DMS 273 (cell line): ENCODE measurements at regions not wholly inside any gene's neighbourhood (a gene's known extent, or its start where the extent isn't known, plus 50 kb on each side); places are given as distances from the start of the nearest gene placed in this dataset.

Experiments
- DNase-seq: peaks from one replicate; lab custom pipeline; 2025; ENCODE audit not compliant: unreplicated experiment; lab: John Stamatoyannopoulos, UW

- no peak for DNase-seq
Measured at GRCh38 chr12:107437954-107438353, 247.6 kb upstream of the PWP1 start.

GRCh38 chr12:107439026-107439738, 246.4 kb upstream of the PWP1 start:
- DNase-seq = no peak

- no peak for DNase-seq
Measured at GRCh38 chr12:107440606-107441005, 245.0 kb upstream of the PWP1 start.

GRCh38 chr12:107441665-107442300, 243.8 kb upstream of the PWP1 start:
- no peak for DNase-seq

GRCh38 chr12:107442326-107442987, 243.1 kb upstream of the PWP1 start:
- DNase-seq = no peak

GRCh38 chr12:107443320-107444090, 242.1 kb upstream of the PWP1 start:
- DNase-seq = no peak

- DNase-seq = no peak
Measured at GRCh38 chr12:107444771-107445170, 240.8 kb upstream of the PWP1 start.

- DNase-seq = no peak
Measured at GRCh38 chr12:107446476-107446875, 239.1 kb upstream of the PWP1 start.

- DNase-seq = no peak
Measured at GRCh38 chr12:107447336-107447735, 238.3 kb upstream of the PWP1 start.

- peak; percentile 43 for DNase-seq
Measured at GRCh38 chr12:107448198-107448597, 237.4 kb upstream of the PWP1 start.

GRCh38 chr12:107449891-107450290, 235.7 kb upstream of the PWP1 start:
- DNase-seq = no peak

- no peak for DNase-seq
Measured at GRCh38 chr12:107450541-107450940, 235.1 kb upstream of the PWP1 start.

GRCh38 chr12:107451246-107451645, 234.4 kb upstream of the PWP1 start:
- no peak for DNase-seq

- DNase-seq = no peak
Measured at GRCh38 chr12:107454109-107454830, 231.3 kb upstream of the PWP1 start.

GRCh38 chr12:107457362-107457935, 228.2 kb upstream of the PWP1 start:
- DNase-seq = no peak

- no peak for DNase-seq
Measured at GRCh38 chr12:107458163-107458562, 227.4 kb upstream of the PWP1 start.

- DNase-seq = no peak
Measured at GRCh38 chr12:107458990-107459389, 226.6 kb upstream of the PWP1 start.

- peak; percentile 15 for DNase-seq
Measured at GRCh38 chr12:107459641-107460040, 226.0 kb upstream of the PWP1 start.

- DNase-seq = peak; percentile 70
Measured at GRCh38 chr12:107461222-107461975, 224.2 kb upstream of the PWP1 start.
